Activated B cell treated with CpG ODN at 0.5 μM for 24 hours (primary cell): ENCODE measurements at regions not wholly inside any gene's neighbourhood (a gene's known extent, or its start where the extent isn't known, plus 50 kb on each side); places are given as distances from the start of the nearest gene placed in this dataset.

Source experiments
- ATAC-seq: fragments of 200-7000 bp; cut with Tn5 transposase; one replicate; pipeline ENCODE4 v1.10.0; 2021; ENCODE audit warnings: low read depth, mild to moderate bottlenecking, moderate library complexity
- CTCF ChIA-PET: fragments of 350-600 bp; sonication (Branson Sonifier 250); formaldehyde crosslinking; loops from one replicate; lab custom pipeline; 2021; ENCODE audit warnings: antibody characterized with exemption; lab: Charles Lee
- POLR2A ChIA-PET: fragments of 350-600 bp; sonication (Branson Sonifier 250); formaldehyde crosslinking; loops from one replicate; lab custom pipeline; 2021; ENCODE audit warnings: antibody characterized with exemption; lab: Charles Lee
- DNase-seq: peaks from one replicate; pipeline ENCODE4 v3.0.0; 2022
- H3K27ac Mint-ChIP-seq: one replicate; pipeline ENCODE4 v1.8.0; 2020; ENCODE audit warnings: mixed read lengths
- H3K27me3 Mint-ChIP-seq: one replicate; pipeline ENCODE4 v1.8.0; 2021; ENCODE audit warnings: mixed read lengths
- H3K36me3 Mint-ChIP-seq: one replicate; pipeline ENCODE4 v1.8.0; 2021; ENCODE audit warnings: low read depth, mixed read lengths
- H3K4me1 Mint-ChIP-seq: one replicate; pipeline ENCODE4 v1.8.0; 2021; ENCODE audit warnings: mixed read lengths
- H3K4me3 Mint-ChIP-seq: one replicate; pipeline ENCODE4 v1.8.0; 2020; ENCODE audit warnings: mild to moderate bottlenecking, mixed read lengths
- H3K9me3 Mint-ChIP-seq: one replicate; pipeline ENCODE4 v1.8.0; 2020; ENCODE audit warnings: mixed read lengths
- intact Hi-C: fragments of 100-400 bp; cut with micrococcal nuclease; formaldehyde crosslinking; loops from one replicate; pipeline ENCODE4 v1.15.1; 2024
- TF ChIP-seq, protein P1 (sequence below): fragments of 200-600 bp; IDR thresholded peaks from one replicate; pipeline ENCODE4 v1.8.0; 2022; ENCODE audit warnings: antibody characterized with exemption, mild to moderate bottlenecking

DNA sequence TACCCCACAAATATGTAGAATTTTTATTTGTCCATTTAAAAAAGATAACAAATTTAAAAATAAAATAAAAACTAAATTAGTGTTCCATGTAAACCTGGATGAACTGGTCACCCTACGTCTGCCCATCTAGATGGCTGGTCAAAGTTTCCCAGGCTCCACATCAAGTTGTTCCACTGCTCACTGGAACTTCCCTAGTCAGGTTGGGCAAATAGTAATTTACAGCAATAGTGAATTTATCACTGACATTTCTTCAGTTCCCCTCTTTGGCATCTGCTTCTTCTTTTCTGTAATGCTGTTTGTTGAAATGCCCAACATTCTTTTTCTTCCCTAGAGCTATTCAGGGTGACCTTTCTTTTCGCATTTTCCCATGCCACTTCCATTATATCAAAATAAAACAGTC lies 272.7 kb upstream of the BTG1 start:
- H3K9me3 Mint-ChIP-seq: no peaks in the 10 kb centered on the region
- H3K36me3 Mint-ChIP-seq: no peaks in the 10 kb centered on the region
- ATAC-seq (no peak), DNase-seq (no peak)
- TF ChIP-seq, protein P1, sequence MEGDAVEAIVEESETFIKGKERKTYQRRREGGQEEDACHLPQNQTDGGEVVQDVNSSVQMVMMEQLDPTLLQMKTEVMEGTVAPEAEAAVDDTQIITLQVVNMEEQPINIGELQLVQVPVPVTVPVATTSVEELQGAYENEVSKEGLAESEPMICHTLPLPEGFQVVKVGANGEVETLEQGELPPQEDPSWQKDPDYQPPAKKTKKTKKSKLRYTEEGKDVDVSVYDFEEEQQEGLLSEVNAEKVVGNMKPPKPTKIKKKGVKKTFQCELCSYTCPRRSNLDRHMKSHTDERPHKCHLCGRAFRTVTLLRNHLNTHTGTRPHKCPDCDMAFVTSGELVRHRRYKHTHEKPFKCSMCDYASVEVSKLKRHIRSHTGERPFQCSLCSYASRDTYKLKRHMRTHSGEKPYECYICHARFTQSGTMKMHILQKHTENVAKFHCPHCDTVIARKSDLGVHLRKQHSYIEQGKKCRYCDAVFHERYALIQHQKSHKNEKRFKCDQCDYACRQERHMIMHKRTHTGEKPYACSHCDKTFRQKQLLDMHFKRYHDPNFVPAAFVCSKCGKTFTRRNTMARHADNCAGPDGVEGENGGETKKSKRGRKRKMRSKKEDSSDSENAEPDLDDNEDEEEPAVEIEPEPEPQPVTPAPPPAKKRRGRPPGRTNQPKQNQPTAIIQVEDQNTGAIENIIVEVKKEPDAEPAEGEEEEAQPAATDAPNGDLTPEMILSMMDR: no peak
- POLR2A ChIA-PET: no interaction called here
- H3K4me1 Mint-ChIP-seq: peaks cover 41% of the 10 kb centered on the region
- intact Hi-C loops: no loop called here
- H3K4me3 Mint-ChIP-seq: no peak overlapping the region
- no peaks in the 10 kb centered on the region for H3K27me3 Mint-ChIP-seq
- CTCF ChIA-PET: no interaction called here
- H3K27ac Mint-ChIP-seq: no peak overlapping the region

- H3K4me1 Mint-ChIP-seq: peaks cover 38% of the 10 kb centered on the region
- H3K27ac Mint-ChIP-seq: no peak overlapping the region
- POLR2A ChIA-PET: no interaction called here
- H3K36me3 Mint-ChIP-seq: no peaks in the 10 kb centered on the region
- no peaks in the 10 kb centered on the region for H3K27me3 Mint-ChIP-seq
- ATAC-seq: no peak
- intact Hi-C loops: no loop called here
- TF ChIP-seq, protein P1: no peak
- no peak for DNase-seq
- H3K4me3 Mint-ChIP-seq: no peak overlapping the region
- no peaks in the 10 kb centered on the region for H3K9me3 Mint-ChIP-seq
- CTCF ChIA-PET: interaction anchor here (1.0 kb wide), 2 partner anchors 9 to 13 kb away, joined by 3 to 4 read pairs; no protein-coding TSS in a partner anchor
Observed at GRCh38 chr12:92417373-92417772, 271.7 kb upstream of the BTG1 start.

- ATAC-seq: no peak
- TF ChIP-seq, protein P1: no peak
- POLR2A ChIA-PET: no interaction called here
Observed at GRCh38 chr12:92416385-92416812, 270.8 kb upstream of the BTG1 start.

DNA sequence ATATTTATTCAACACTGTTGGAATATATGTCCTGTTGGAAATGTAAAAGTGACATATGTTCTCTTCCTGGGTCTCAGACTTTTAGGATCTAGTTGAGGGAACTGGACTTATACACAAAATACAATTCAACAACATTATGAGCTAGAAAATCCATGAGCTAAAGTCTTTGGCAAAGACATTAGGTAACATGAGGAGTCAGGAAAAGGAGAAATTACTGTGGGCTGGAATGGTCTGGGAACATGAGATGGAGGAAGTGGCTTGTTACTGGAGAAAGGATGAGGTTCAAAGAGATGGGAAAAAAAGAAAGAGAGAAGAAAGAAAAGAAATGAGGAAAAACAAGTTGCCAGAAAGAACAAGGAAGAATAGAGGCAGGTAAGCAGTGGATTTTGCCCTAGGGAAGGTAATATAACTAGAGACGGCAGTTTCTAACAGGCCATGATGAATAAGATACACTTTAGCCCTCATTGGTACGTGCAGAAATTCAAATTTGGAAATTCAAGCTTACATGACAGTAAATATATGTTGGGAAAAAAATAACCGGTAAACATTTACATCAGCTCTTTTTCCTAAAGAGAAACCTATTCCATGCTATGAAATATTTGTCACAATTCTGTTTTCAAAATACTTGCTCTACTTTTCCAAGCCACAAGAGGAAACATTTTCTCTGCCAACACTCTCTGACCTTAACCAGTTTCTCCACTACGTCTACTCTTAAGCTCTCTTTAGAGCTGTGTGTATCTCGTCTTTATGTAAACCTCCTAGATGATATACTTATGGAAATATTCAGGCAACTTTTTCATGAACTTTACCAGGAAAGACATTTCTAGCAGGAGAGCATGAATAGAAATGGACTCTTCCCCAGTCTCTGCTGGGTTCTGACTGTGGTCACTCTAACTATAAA lies 268.8 kb upstream of the BTG1 start:
- peak overlapping the region; percentile 0 for H3K27ac Mint-ChIP-seq
- intact Hi-C loops: no loop called here
- DNase-seq (no peak), ATAC-seq (no peak)
- ChIA-PET CTCF (no interaction called here), POLR2A (interaction anchor here (0.5 to 1.8 kb wide), 5 partner anchors 11 to 316 kb away, joined by 3 to 9 read pairs (median 4); partner anchors contain the start of gene BTG1)
- peaks cover 31% of the 10 kb centered on the region for H3K4me1 Mint-ChIP-seq
- TF ChIP-seq, protein P1: no peak
- no peaks in the 10 kb centered on the region for H3K36me3 Mint-ChIP-seq
- no peaks in the 10 kb centered on the region for H3K27me3 Mint-ChIP-seq
- no peak overlapping the region for H3K4me3 Mint-ChIP-seq
- H3K9me3 Mint-ChIP-seq: no peaks in the 10 kb centered on the region

More at GRCh38 chr12:92416385-92416812, 270.8 kb upstream of the BTG1 start:
- Mint-ChIP-seq H3K9me3 (no peaks in the 10 kb centered on the region), H3K36me3 (no peaks in the 10 kb centered on the region), H3K27me3 (no peaks in the 10 kb centered on the region), H3K27ac (no peak overlapping the region), H3K4me3 (no peak overlapping the region), H3K4me1 (peaks cover 34% of the 10 kb centered on the region)
- CTCF ChIA-PET: interaction anchor here (1.0 kb wide), 1 partner anchor 8 kb away, joined by 4 read pairs; no protein-coding TSS in a partner anchor
- DNase-seq: no peak
- intact Hi-C loops: no loop called here

GRCh38 chr12:92413286-92413685 lies 267.6 kb upstream of the BTG1 start:
- Mint-ChIP-seq H3K27ac (no peak overlapping the region), H3K27me3 (no peaks in the 10 kb centered on the region), H3K9me3 (peaks cover 5% of the 10 kb centered on the region), H3K4me1 (peaks cover 36% of the 10 kb centered on the region), H3K4me3 (no peak overlapping the region), H3K36me3 (no peaks in the 10 kb centered on the region)
- intact Hi-C loops: no loop called here
- ChIA-PET POLR2A (interaction anchor here (0.5 to 1.8 kb wide), 3 partner anchors 13 to 268 kb away, joined by 3 to 9 read pairs (median 3); partner anchors contain the start of gene BTG1), CTCF (no interaction called here)
- DNase-seq (no peak), ATAC-seq (no peak)
- TF ChIP-seq, protein P1: no peak
